GM21367 (cell line): ENCODE measurements at regions not wholly inside any gene's neighbourhood (a gene's known extent, or its start where the extent isn't known, plus 50 kb on each side); places are given as distances from the start of the nearest gene placed in this dataset.
"Not testable (repeated sequence)": the region's sequence is repeated elsewhere in the genome, so short reads cannot be mapped to it uniquely, and the experiment has no call there.

Experiments
- ATAC-seq: cut with Tn5 transposase; IDR thresholded peaks from one replicate; pipeline ENCODE4 v1.9.1; 2021; ENCODE audit not compliant: unreplicated experiment

GRCh38 chr3:159510988-159511387, 477.6 kb upstream of the IL12A start:
- ATAC-seq = not testable (repeated sequence)

- ATAC-seq = no peak
Measured at GRCh38 chr3:159513444-159513843, 475.2 kb upstream of the IL12A start.

GRCh38 chr3:159513867-159514380, 474.7 kb upstream of the IL12A start:
- ATAC-seq = no peak

GRCh38 chr3:159517105-159517504, 471.5 kb upstream of the IL12A start:
- no peak for ATAC-seq

GRCh38 chr3:159520638-159521037, 468.0 kb upstream of the IL12A start:
- no peak for ATAC-seq

GRCh38 chr3:159522276-159522675, 466.4 kb upstream of the IL12A start:
- ATAC-seq = no peak

- no peak for ATAC-seq
Measured at GRCh38 chr3:159528251-159528895, 460.3 kb upstream of the IL12A start.

GRCh38 chr3:159532577-159532976, 456.1 kb upstream of the IL12A start:
- no peak for ATAC-seq

GRCh38 chr3:159534496-159534895, 454.1 kb upstream of the IL12A start:
- ATAC-seq = no peak

- ATAC-seq = no peak
Measured at GRCh38 chr3:159536876-159537275, 451.8 kb upstream of the IL12A start.

GRCh38 chr3:159538507-159538906, 450.1 kb upstream of the IL12A start:
- no peak for ATAC-seq

- no peak for ATAC-seq
Measured at GRCh38 chr3:159540882-159541495, 447.6 kb upstream of the IL12A start.

- ATAC-seq = no peak
Measured at GRCh38 chr3:159548675-159549335, 439.8 kb upstream of the IL12A start.

- no peak for ATAC-seq
Measured at GRCh38 chr3:159555205-159555604, 433.4 kb upstream of the IL12A start.

- ATAC-seq = no peak
Measured at GRCh38 chr3:159559771-159560170, 428.9 kb upstream of the IL12A start.

GRCh38 chr3:159560214-159560979, 428.2 kb upstream of the IL12A start:
- no peak for ATAC-seq

- no peak for ATAC-seq
Measured at GRCh38 chr3:159565313-159565712, 423.3 kb upstream of the IL12A start.

GRCh38 chr3:159583662-159584061, 405.0 kb upstream of the IL12A start:
- ATAC-seq = no peak

- ATAC-seq = no peak
Measured at GRCh38 chr3:159584421-159584820, 404.2 kb upstream of the IL12A start.

- no peak for ATAC-seq
Measured at GRCh38 chr3:159586571-159587202, 401.9 kb upstream of the IL12A start.
